Stimulated activated naive B cell treated with anti-CD40 and anti-IgM and Interleukin-4, amounts not matched to agents 10 μg/mL and 1 μg/mL and 100 μg/mL, for 72 hours (primary cell): ENCODE measurements at regions not wholly inside any gene's neighbourhood (a gene's known extent, or its start where the extent isn't known, plus 50 kb on each side); places are given as distances from the start of the nearest gene placed in this dataset.

Experiments used
- ATAC-seq, 2 donors: fragments of 150-1000 bp; cut with Tn5 transposase; replicated peaks; 2 replicates each; pipeline ENCODE4 v1.10.0; 2021; ENCODE audit warnings: moderate library complexity in 1 of 2
- DNase-seq: peaks from one replicate; pipeline ENCODE4 v3.0.0; 2021
- H3K27ac Mint-ChIP-seq: one replicate; pipeline ENCODE4 v1.8.0; 2022; ENCODE audit warnings: mild to moderate bottlenecking, mixed read lengths
- H3K27me3 Mint-ChIP-seq, 2 donors: one replicate each; pipeline ENCODE4 v1.8.0; 2022; ENCODE audit warnings: mixed read lengths in 2 of 2
- H3K36me3 Mint-ChIP-seq, 2 donors: one replicate each; pipeline ENCODE4 v1.8.0; 2022; ENCODE audit warnings: mixed read lengths in 2 of 2, mild to moderate bottlenecking in 1 of 2
- H3K4me1 Mint-ChIP-seq, 2 donors: one replicate each; pipeline ENCODE4 v1.8.0; 2022; ENCODE audit warnings: mixed read lengths in 2 of 2, mild to moderate bottlenecking in 1 of 2
- H3K4me3 Mint-ChIP-seq, 2 donors: one replicate each; pipeline ENCODE4 v1.8.0; 2022; ENCODE audit warnings: mild to moderate bottlenecking in 2 of 2, mixed read lengths in 2 of 2, moderate library complexity in 1 of 2
- H3K9me3 Mint-ChIP-seq, 2 donors: one replicate each; pipeline ENCODE4 v1.8.0; 2022; ENCODE audit warnings: mixed read lengths in 2 of 2, mild to moderate bottlenecking in 1 of 2

DNA sequence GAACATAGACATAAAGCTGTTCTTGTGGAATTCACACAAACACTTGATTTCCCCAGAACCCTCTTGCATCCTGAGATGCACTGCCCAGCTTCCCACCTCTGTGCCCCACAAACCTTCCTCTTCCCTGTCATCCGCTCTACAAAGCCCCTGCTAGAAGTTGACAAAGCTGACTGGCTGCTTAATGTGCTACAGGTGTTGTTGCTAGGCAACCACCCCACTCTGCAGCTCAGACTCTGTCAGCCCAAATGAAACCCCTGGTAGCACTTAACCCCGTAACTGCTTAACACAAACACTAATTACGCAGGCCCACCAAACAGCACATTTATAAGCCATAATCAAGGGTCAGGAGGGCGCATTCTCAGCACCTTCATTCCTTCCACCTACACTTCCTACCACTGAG lies 172.0 kb upstream of the CADM1 start:
- Mint-ChIP-seq H3K27ac (no peak overlapping the region), H3K4me3 (no peak overlapping the region), H3K9me3 (no peaks in the 10 kb centered on the region), H3K27me3 (no peaks in the 10 kb centered on the region), H3K36me3 (no peaks in the 10 kb centered on the region), H3K4me1 (no peaks in the 10 kb centered on the region)
- DNase-seq (no peak), ATAC-seq (no peak)

DNA sequence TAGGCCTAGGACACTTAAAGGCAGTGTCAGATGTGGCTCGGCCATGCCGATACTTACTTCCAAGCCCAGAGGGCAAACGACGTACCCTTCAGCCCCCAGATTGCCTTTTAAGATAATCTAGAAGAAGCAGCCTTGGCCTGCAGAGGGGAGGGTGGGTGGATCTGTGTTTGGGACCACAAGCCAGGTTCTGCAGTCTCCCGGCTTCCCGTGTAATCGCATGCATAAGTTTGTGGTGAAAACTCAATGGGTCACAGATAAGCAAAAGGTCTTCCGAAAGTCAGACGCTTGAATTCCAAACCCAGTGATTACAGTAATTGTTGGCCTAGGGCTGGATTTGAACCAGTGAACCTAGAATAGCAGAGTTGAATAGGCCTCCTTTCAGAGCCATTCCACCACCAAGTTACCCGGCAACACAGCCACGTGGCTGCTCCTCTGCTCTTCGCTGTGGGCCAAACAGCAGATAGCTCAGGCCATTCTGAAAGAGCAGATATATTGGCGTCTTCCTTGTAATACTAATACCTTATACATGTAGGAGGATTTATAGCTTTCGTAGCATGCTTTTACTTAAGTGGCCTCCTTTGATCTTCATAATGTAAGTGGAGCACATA lies 170.8 kb upstream of the CADM1 start:
- H3K9me3 Mint-ChIP-seq = no peaks in the 10 kb centered on the region
- H3K27me3 Mint-ChIP-seq = no peaks in the 10 kb centered on the region
- ATAC-seq = no peak
- H3K4me3 Mint-ChIP-seq = no peak overlapping the region
- no peak overlapping the region for H3K27ac Mint-ChIP-seq
- no peak for DNase-seq
- H3K4me1 Mint-ChIP-seq = no peaks in the 10 kb centered on the region
- no peaks in the 10 kb centered on the region for H3K36me3 Mint-ChIP-seq

DNA sequence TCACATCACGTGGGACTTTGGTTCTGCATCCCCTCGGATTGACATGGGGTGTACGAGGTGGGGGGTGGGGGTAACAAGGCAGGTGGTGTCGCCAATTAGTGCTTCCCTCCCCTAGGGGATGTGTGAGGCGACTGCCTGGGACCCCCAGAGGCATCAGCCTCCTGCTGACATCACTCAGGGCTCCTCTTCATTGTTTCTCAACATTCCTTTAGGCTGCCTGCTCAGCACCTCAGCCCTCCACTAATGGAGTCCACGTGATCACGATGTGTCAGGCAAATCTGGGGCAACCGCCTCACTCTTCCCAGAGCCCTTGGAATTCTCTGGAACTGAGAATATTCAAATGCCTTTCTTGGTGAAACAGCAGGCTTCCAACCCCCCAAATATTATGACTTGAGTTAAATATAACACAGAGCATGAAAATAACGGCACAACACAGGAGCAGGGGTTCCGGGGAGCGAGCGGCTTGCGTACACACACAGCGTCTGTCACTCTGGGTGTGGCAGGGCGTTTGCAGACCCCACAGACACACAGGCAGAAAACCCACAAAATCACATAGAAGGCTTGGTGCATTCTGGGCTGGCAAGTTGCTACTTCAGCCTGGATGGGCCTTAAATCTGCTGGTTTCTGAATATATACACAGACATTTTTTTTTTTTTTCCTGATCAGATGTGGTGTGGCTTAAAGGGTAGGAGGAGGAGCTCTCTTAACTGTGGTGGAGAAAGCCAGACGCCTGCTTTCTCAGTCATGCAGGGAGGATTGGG lies 170.1 kb upstream of the CADM1 start:
- Mint-ChIP-seq H3K9me3 (no peaks in the 10 kb centered on the region), H3K4me3 (no peak overlapping the region), H3K36me3 (no peaks in the 10 kb centered on the region), H3K4me1 (no peaks in the 10 kb centered on the region), H3K27ac (no peak overlapping the region), H3K27me3 (no peaks in the 10 kb centered on the region)
- ATAC-seq = no peak
- no peak for DNase-seq

DNA sequence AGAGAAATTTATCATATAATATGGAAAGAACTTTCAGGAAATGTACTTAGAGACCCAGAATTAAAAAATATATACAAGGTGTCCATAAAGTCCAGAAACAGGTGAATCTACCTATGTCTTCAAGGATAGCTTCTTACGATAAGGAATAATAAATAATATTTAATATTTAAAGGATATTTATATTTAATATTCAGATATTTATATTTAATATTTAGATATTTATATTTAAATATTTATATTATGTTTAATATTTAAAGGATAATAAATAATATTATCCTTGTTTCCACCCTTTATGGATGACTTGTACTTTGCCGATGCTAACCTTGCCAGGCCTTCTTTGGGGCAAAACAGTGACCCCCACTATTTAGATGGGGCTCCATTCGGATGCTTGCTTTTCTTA lies 169.5 kb upstream of the CADM1 start:
- H3K4me3 Mint-ChIP-seq = no peak overlapping the region
- DNase-seq = no peak
- no peaks in the 10 kb centered on the region for H3K4me1 Mint-ChIP-seq
- H3K9me3 Mint-ChIP-seq = no peaks in the 10 kb centered on the region
- no peaks in the 10 kb centered on the region for H3K27me3 Mint-ChIP-seq
- no peak for ATAC-seq
- H3K36me3 Mint-ChIP-seq = no peaks in the 10 kb centered on the region
- H3K27ac Mint-ChIP-seq = no peak overlapping the region

DNA sequence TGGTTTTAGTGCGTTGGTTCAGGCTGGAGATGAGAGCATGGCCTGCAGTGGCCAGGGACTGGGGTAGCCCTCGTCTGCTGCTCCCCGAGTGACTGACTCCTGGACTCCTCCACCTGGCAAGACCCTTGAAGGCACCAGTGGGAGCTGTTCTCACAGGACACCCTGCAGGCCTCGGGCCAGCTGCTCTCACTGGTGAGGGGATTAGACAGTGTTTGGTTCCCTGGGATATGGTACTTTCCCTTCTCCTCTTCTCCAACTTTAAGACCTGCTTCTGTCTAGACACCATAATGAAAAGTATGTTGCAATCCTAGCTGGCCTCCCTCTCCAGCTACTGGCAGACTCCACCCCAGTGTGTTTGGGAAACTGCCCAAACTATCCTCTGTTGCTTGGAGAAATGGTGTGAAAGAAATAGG lies 168.8 kb upstream of the CADM1 start:
- DNase-seq (no peak), ATAC-seq (no peak)
- H3K27me3 Mint-ChIP-seq = no peaks in the 10 kb centered on the region
- no peaks in the 10 kb centered on the region for H3K4me1 Mint-ChIP-seq
- H3K4me3 Mint-ChIP-seq = no peak overlapping the region
- H3K36me3 Mint-ChIP-seq = no peaks in the 10 kb centered on the region
- no peak overlapping the region for H3K27ac Mint-ChIP-seq
- H3K9me3 Mint-ChIP-seq = no peaks in the 10 kb centered on the region

DNA sequence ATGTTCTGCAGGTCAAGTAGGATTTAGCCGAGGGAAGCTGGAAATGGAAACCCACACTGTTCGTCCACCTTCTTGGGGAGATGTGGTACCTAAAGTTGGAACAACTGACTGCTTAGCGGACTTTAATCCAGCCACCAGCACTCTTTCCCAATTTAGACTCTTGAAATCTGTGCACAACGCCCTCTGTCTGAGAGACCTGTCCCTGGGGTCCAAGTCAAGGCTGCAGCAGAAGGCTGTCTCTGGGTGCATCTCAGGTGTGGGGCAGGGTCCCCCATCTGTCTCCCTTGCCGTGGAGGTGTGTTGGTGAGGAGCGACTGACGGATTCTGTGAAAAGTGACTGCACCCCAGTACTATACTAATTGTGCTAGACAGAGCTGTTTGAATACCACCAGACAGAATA lies 168.2 kb upstream of the CADM1 start:
- H3K9me3 Mint-ChIP-seq = no peaks in the 10 kb centered on the region
- H3K27ac Mint-ChIP-seq = no peak overlapping the region
- no peaks in the 10 kb centered on the region for H3K27me3 Mint-ChIP-seq
- no peaks in the 10 kb centered on the region for H3K4me1 Mint-ChIP-seq
- ATAC-seq (no peak), DNase-seq (no peak)
- no peaks in the 10 kb centered on the region for H3K36me3 Mint-ChIP-seq
- H3K4me3 Mint-ChIP-seq = no peak overlapping the region

DNA sequence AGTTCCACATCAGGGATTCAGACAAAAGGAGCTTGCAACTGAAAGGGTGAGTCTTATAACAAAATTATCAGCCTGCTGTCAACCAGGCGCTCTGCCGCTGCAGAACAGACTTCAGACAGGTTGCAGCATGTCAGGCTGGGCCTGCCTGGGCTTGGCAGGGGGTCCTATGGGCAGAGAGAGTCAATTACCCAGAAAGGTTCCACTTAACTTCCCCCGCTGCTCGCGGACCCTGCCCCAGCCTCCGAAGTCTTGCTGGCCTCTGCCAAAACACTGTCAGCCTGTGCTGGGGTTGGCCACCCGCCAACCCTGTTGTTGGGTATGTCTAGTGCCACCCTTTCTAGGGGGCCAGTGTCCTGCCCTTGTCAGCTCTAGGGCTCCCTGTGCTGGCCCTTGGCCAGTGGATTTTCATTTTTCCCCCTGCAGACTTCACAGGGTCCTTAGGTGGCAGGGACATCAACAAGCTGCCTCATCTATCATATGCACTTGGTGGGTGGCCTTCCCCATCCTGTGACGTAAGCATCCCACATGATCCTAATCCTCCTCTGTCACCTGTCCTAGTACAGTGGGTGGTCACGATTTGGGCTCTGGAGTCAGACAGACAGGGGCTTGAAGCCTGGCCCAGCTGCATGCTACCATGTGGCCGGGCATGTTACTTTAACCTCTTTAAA lies 166.5 kb upstream of the CADM1 start:
- DNase-seq = no peak
- H3K9me3 Mint-ChIP-seq = no peaks in the 10 kb centered on the region
- no peak overlapping the region for H3K4me3 Mint-ChIP-seq
- no peak overlapping the region for H3K27ac Mint-ChIP-seq
- no peak for ATAC-seq
- no peaks in the 10 kb centered on the region for H3K4me1 Mint-ChIP-seq
- H3K27me3 Mint-ChIP-seq = no peaks in the 10 kb centered on the region
- no peaks in the 10 kb centered on the region for H3K36me3 Mint-ChIP-seq

DNA sequence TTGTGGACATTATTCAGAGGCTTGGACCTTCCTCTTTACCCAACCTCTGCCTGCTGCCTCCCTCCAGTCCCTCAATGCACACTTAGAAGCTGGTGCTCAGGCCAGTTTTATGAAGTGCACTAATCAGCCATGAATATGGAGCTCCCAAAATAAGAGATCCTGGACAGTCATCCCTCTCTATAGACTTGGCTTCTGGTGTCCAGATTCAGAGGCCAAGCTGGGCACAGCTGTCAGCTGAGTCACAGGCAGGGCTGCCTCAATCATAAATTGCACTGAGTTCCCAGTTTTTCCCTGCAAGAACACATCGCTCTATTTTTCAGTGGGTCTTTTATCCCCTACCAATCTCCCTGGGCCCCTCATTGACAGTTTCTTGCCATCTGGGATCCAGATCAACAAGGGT lies 161.7 kb upstream of the CADM1 start:
- Mint-ChIP-seq H3K27ac (no peak overlapping the region), H3K27me3 (peaks cover 2 to 10% of the 10 kb centered on the region in 2 donors), H3K36me3 (no peaks in the 10 kb centered on the region), H3K4me3 (no peak overlapping the region), H3K4me1 (no peaks in the 10 kb centered on the region), H3K9me3 (peaks cover 0 to 3% of the 10 kb centered on the region in 2 donors)
- ATAC-seq = no peak
- no peak for DNase-seq

DNA sequence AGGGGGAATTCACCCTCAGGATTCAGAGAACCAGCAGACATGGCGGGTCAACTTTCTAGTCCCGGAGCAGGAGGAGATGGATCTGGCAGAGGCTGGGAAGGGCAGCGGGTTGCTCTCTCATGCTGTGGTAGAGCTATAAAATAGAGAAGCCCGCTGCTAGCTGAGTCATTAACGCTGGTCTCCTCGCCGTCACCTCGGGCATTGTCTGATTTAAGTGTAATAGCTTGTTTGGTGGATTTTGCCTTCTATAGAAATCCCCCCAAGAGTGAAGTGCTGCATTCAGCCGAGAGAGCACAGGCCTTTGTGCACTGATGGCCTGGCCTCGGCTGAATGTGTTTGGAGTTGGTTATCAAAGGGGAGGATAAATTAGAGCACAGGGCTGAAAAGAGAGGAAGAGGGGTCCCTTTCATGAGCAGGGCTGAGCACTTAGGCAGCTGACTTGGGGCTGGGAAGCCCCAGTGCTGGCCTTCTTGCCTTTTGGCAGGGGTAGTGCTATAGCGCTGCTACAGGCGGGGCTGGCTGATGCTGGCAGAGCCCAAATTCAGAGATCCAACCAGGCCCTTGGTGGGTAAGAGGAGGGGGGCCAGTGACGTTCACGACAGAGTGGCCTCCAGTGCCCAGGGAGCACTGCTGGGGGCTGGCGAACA lies 161.1 kb upstream of the CADM1 start:
- no peak overlapping the region for H3K4me3 Mint-ChIP-seq
- no peaks in the 10 kb centered on the region for H3K4me1 Mint-ChIP-seq
- peaks cover 0 to 3% of the 10 kb centered on the region in 2 donors for H3K9me3 Mint-ChIP-seq
- peaks cover 8 to 17% of the 10 kb centered on the region in 2 donors for H3K27me3 Mint-ChIP-seq
- H3K36me3 Mint-ChIP-seq = no peaks in the 10 kb centered on the region
- DNase-seq (no peak), ATAC-seq (no peak)
- H3K27ac Mint-ChIP-seq = no peak overlapping the region

DNA sequence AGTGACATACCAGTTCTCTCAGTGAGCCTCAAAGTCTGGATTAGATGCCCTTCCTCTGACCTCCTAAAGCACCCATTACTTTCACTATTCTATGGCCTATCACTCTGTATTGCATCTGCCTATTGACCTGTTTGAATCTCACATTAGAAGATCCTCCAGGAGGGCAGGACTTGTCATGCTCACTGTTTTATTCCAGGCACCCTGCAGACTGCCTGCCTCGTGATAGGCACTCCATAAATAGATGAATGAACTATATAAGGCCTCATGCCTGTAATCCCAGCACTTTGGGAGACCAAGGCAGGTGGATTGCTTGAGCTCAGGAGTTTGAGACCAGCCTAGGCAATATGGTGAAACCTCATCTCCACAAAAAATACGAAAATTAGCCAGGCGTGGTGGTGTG lies 160.1 kb upstream of the CADM1 start:
- Mint-ChIP-seq H3K27me3 (peaks cover 18 to 24% of the 10 kb centered on the region in 2 donors), H3K4me3 (no peak overlapping the region), H3K36me3 (no peaks in the 10 kb centered on the region), H3K9me3 (peaks cover 0 to 3% of the 10 kb centered on the region in 2 donors), H3K4me1 (no peaks in the 10 kb centered on the region), H3K27ac (no peak overlapping the region)
- no peak for ATAC-seq
- no peak for DNase-seq

DNA sequence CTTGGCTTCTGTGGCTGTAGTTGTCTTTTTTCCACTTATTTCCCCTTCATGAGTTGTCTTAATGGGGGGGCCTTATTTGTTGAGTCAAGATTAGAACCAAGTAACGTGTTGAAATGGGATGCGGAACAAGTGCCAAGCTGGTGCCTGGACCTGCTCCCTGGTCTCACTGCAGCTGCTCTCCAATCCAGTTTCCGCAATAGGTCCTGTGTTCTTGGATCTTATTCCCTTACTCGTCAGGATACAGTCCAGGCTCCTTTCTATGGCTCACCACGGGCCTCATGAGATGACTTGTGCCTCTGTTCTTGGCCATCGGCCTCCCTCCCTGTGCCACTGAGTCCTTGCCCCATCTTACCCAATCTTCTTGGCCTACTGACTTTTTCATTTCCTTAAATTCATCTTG lies 159.6 kb upstream of the CADM1 start:
- no peak for ATAC-seq
- Mint-ChIP-seq H3K4me1 (no peaks in the 10 kb centered on the region), H3K36me3 (no peaks in the 10 kb centered on the region), H3K27ac (no peak overlapping the region), H3K27me3 (peaks cover 24 to 25% of the 10 kb centered on the region in 2 donors), H3K4me3 (no peak overlapping the region), H3K9me3 (peaks cover 0 to 3% of the 10 kb centered on the region in 2 donors)
- no peak for DNase-seq

DNA sequence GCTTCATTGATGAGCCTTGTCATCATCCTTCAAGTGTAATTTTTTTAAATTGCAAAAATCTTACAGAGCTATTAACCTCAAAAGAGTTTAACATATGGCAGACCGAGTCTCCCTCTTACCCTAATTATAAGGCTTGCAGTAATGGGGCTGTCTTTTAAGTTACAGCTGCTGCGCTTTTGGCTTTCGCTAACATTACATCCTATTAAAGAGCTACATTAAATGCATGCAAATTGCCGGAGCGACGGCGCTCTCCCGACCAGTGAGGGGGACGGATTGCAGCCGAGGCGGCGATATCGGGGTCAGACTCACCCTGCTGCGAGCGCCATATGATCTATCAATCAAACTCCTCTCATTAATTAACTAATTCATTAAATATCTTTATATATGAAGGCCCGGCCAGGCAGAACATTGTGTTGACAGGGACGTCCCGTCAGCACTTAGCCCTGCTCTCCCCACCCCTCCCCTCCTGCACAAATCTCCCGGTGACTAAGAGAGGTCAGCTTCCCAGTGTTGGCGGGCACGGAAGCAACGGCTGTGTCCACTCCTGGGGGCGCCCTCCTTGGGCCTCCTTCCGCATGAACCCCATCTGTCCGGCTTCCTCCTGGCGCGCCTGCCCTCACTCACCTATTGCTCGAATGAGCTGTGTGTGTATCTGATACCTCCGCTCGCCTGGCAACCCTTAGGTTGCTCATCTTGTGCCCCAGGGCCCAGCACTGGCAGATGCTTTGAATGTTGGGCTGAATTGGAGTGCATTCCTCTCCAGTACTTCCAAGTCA lies 156.0 kb upstream of the CADM1 start:
- Mint-ChIP-seq H3K4me1 (no peaks in the 10 kb centered on the region), H3K4me3 (no peak overlapping the region), H3K9me3 (peaks cover 0 to 4% of the 10 kb centered on the region in 2 donors), H3K27ac (no peak overlapping the region), H3K27me3 (peaks cover 30 to 36% of the 10 kb centered on the region in 2 donors), H3K36me3 (no peaks in the 10 kb centered on the region)
- DNase-seq (no peak), ATAC-seq (no peak)

DNA sequence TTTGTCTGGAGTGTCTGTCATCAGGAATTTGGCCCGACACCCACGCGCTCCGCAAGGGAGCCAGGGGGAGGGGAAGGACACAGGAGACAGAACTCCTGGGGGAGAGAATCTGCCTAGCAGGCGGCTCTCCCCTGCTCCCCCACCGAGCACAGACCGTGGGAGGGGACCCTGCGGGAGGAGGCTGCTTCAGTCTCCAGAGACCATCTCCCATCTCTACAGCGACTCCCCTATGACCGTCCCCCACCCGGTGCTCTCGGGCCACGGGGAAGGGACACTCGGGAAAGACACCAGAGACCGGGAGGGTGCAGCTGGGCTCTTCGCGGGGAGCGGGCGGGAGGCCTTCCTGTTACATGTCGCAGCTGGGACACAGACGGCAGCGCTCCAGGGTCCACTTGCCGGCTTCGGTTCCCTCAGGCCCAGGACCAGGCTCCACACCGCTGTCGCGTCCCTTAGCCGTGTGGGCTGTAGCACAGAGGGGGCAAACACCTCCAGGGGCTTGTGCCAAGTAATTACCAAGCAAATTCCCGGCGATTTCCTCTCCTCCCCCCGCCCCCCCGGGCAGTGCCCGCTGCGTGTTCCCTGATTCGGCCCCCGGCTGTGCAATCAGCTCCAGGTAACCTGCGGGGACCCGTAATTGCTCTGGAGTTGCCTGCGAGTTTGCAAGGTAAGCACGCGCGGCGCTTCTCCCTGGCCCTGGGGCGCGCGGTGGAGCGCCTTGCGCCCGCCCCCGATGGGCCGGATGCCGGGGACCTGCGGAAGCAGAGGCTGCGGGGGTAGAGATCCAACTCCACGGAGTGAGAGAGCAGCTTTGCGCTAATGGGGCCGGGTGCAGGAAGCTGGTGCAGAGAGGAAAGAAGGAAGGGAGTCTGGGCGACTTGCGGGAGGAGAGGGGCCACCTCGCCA lies 155.1 kb upstream of the CADM1 start:
- Mint-ChIP-seq H3K4me3 (no peak overlapping the region), H3K36me3 (no peaks in the 10 kb centered on the region), H3K9me3 (peaks cover 0 to 4% of the 10 kb centered on the region in 2 donors), H3K27ac (no peak overlapping the region), H3K4me1 (no peaks in the 10 kb centered on the region), H3K27me3 (peaks cover 30 to 36% of the 10 kb centered on the region in 2 donors)
- no peak for DNase-seq
- ATAC-seq = no peak
